ENCODE measurements at regions not wholly inside any gene's neighbourhood (a gene's known extent, or its start where the extent isn't known, plus 50 kb on each side); places are given as distances from the start of the nearest gene placed in this dataset.

DNA sequence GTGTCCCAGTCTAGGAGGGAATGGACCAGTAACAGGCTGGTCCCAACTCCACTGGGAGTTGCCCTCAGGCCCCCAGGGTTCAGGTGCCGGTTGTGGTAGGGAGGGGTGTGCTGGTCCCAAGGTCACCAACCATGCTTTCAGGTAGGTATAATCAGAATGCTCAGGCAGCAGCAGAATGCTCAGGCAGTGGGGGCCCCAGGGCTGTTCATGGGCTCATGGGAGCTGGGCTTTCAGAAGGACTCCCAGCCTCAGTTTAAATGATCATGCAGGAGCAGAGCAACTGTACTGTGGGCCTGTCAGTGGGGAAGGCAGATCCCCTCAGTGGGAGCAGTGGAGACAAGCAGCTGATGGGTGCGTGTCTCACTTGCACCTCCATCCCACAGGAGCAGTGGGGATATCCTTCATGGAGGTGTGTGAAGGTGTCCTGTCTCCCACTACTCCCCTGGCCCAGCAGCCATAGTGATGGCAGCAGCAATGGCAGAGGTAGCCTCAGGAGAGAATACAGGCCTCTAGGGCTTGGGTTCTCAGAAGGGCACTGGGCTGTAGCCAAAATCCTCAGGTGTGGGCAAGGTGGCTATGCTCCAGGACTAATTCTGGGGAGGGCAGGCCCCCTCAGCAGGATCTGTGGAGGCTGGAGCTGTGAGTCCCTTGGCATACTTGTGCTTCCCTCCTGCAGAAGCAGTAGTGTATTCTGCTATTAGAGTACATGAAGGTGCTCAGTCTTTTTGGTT, 917.3 kb upstream of the B3GALT2 start:
- no peaks in the 10 kb centered on the region for H3K9me3 ChIP-seq (replicated peaks; ENCODE audit: control insufficient read depth, insufficient read depth, low read length)
- RAD21 ChIA-PET (ENCODE audit: unreplicated experiment): no interaction called here
- no peak overlapping the region for H3K4me2 ChIP-seq (ENCODE audit: control insufficient read depth, insufficient read depth)
- intact Hi-C loops (cut with micrococcal nuclease; ENCODE audit: unreplicated experiment): loop anchor here (2.0 kb wide), 1 partner anchor 191 kb away; no protein-coding TSS in a partner anchor
- POLR2A ChIA-PET: no interaction called here
- no peak for DNase-seq (ENCODE audit: low read depth, low spot score)
- no peak overlapping the region for H3K27ac ChIP-seq (ENCODE audit: control insufficient read depth, insufficient read depth)
- no TSS peak for BruUV-seq (replicated peaks)
- CTCF ChIA-PET: interaction anchor here (0.7 to 1.6 kb wide), 2 partner anchors 37 to 190 kb away, joined by 3 to 4 read pairs; no protein-coding TSS in a partner anchor
- H3K9ac ChIP-seq (ENCODE audit: control insufficient read depth, insufficient read depth, low read length): no peak overlapping the region
- no peaks in the 10 kb centered on the region for H3K27me3 ChIP-seq (replicated peaks in 1 of 2; ENCODE audit: control insufficient read depth in 2 of 2, insufficient read depth in 2 of 2, low read length in 1 of 2)
- no peaks in the 10 kb centered on the region for H3K36me3 ChIP-seq (ENCODE audit: control insufficient read depth in 2 of 2, insufficient read depth in 2 of 2, low read length in 1 of 2)
- SMC1A ChIA-PET (ENCODE audit: uncharacterized antibody, unreplicated experiment): no interaction called here
- H4K20me1 ChIP-seq (ENCODE audit: control insufficient read depth, insufficient read depth): no peaks in the 10 kb centered on the region
- ATAC-seq: no peak
- TF ChIP-seq YBX1 (IDR thresholded peaks at IDR 0.05): no peak
- TF ChIP-seq ZBTB40 (IDR thresholded peaks at IDR 0.05; ENCODE audit: borderline replicate concordance): no peak
- no peak for TF ChIP-seq TARDBP (IDR thresholded peaks at IDR 0.05; ENCODE audit: borderline replicate concordance)
- no peak for TF ChIP-seq JUNB (IDR thresholded peaks at IDR 0.05)
- TF ChIP-seq EP300 (IDR thresholded peaks at IDR 0.05; ENCODE audit: borderline replicate concordance in 1 of 2, control insufficient read depth in 1 of 2, low read depth in 2 of 2, low read length in 2 of 2): no peak
- no peak for TF ChIP-seq HDAC6 (IDR thresholded peaks at IDR 0.05; ENCODE audit: unreplicated experiment)
- TF ChIP-seq, protein P1, sequence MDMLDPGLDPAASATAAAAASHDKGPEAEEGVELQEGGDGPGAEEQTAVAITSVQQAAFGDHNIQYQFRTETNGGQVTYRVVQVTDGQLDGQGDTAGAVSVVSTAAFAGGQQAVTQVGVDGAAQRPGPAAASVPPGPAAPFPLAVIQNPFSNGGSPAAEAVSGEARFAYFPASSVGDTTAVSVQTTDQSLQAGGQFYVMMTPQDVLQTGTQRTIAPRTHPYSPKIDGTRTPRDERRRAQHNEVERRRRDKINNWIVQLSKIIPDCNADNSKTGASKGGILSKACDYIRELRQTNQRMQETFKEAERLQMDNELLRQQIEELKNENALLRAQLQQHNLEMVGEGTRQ (IDR thresholded peaks at IDR 0.05; ENCODE audit: borderline replicate concordance, low read depth, low read length): no peak
- no peak for TF ChIP-seq RELA (IDR thresholded peaks at IDR 0.05; ENCODE audit: borderline replicate concordance, partially characterized antibody)
- no peak for TF ChIP-seq STAT1 (conservative IDR thresholded peaks at IDR 0.05)
- no peak for TF ChIP-seq NR2C1 (IDR thresholded peaks at IDR 0.05)
- no peak for TF ChIP-seq MTA2 (IDR thresholded peaks at IDR 0.05; ENCODE audit: low read depth)
- H3K4me1 ChIP-seq (ENCODE audit: control insufficient read depth, insufficient read depth, low read length): no peaks in the 10 kb centered on the region
- H2AFZ ChIP-seq (ENCODE audit: control insufficient read depth, low read depth, low read length): no peak overlapping the region
- in situ Hi-C loops (cut with MboI): no loop called here
- H3K4me3 ChIP-seq: no peak overlapping the region
- H3K79me2 ChIP-seq (ENCODE audit: control insufficient read depth, insufficient read depth, low read length): no peaks in the 10 kb centered on the region
- no peak for FAIRE-seq
- WGBS (ENCODE audit: insufficient coverage, insufficient replicate concordance, low lambda C conversion rate, missing lambda C conversion rate): 0% methylated on average over 2 of the region's 2 CpGs
